GDM1 (cell line): ENCODE measurements at regions not wholly inside any gene's neighbourhood (a gene's known extent, or its start where the extent isn't known, plus 50 kb on each side); places are given as distances from the start of the nearest gene placed in this dataset.
A peak's percentile ranks its signal among the peaks of the same experiment; 100 is the strongest.
"Not testable (repeated sequence)": the region's sequence is repeated elsewhere in the genome, so short reads cannot be mapped to it uniquely, and the experiment has no call there.

Experiments used
- DNase-seq: peaks from one replicate; lab custom pipeline; 2025; lab: John Stamatoyannopoulos, UW

GRCh38 chr2:33975498-33975897 is 376.4 kb upstream of the FAM98A start:
- no peak for DNase-seq

GRCh38 chr2:33967103-33967502 is 368.0 kb upstream of the FAM98A start:
- no peak for DNase-seq

- DNase-seq = no peak
These were observed 359.5 kb upstream of the FAM98A start for GRCh38 chr2:33958591-33958990.

GRCh38 chr2:33949371-33949770 is 350.3 kb upstream of the FAM98A start:
- no peak for DNase-seq

DNA sequence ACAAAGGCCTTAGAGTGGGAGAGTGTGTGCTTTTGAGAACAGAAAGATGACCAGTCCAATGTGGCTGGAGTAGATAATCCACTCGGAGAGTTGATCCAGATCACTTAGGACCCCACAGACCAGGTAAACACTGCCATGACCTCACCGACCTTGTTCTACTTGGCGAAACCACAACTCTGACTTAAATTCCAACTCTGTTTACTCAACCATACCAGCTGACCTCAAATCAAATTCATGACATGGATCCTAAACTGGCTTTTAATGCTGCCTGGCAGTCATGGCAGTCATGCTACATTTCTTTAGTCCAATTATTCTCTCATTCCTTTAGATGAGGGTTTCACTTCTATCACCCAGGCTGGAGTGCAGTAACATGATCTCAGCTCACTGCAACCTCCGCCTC is 347.1 kb upstream of the FAM98A start:
- no peak for DNase-seq

DNA sequence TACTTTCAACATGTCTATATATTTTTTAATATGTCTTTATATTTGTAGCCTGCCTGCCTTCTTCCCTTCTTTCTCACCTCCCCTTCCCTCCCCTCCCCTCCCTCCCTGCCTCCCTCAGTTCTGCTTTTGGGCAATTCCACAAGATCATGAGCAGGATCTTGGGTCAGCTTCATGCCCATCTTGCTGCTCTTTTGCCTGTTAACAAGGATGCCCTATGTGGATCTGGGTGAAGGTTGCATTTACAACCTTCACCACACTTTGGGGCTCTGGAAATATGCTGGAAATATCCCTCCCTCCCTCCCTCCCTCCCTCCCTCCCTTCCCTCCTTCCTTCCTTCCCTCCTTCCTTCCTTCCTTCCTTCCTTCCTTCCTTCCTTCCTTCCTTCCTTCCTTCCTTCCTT is 334.1 kb upstream of the FAM98A start:
- no peak for DNase-seq

- no peak for DNase-seq
These were observed 332.1 kb upstream of the FAM98A start for GRCh38 chr2:33931164-33931563.

DNA sequence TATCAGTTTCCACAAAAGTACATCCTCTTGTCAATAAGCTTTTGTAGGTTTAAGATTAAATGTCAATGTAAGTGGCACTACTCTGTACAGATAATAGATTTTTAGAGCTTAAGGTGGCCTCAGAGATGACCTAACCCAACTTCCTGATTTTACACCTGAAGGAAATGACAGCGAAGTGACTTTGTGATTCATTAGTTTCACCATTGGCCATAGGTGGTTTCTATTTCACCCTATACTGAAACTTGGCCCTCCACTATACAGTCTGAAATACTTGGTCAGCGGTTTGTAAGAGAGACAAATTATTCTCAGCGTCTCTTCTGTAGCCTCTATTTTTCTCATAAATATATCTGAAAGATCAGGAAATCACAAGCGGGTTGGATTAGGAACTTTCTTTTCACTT is 330.4 kb upstream of the FAM98A start:
- DNase-seq = no peak

DNA sequence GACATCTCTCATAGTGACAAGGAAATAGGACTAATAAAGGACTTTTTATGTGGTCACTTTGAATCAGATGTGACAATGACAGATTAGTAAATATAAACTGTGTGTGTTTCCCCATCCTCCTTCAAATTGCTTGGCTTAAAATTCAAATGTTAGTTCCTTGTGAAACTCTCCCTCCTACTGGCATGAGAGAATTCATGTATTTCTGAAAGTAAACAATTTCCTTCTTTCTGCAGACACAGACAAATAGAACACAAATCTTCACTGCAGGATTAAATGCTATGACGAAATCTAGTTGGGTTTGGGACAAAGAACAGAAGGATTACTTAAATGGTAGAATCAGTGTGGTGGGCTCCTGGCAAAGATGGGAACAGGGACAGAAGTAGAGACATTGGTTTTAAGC is 328.7 kb upstream of the FAM98A start:
- no peak for DNase-seq

DNA sequence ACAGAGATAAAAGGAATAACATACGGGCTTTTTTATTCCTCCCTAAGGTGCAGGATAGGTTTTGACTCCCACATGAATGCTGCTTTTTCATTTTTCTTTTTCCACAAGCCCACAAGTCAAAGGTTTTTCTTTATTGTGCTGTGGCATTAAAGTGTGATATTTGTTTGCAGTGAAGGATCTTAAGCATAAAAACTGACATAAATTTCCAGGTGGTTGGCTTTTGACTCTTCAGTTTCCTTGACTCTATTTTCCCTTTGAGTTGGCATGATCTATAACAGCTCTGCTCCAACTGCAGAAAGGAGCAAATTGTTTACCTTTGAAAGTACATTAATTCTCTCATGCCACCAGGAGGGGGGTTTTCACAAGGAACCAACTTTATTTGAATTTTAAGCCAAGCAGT is 326.2 kb upstream of the FAM98A start:
- DNase-seq = no peak

GRCh38 chr2:33924586-33925169 is 325.6 kb upstream of the FAM98A start:
- DNase-seq = no peak

DNA sequence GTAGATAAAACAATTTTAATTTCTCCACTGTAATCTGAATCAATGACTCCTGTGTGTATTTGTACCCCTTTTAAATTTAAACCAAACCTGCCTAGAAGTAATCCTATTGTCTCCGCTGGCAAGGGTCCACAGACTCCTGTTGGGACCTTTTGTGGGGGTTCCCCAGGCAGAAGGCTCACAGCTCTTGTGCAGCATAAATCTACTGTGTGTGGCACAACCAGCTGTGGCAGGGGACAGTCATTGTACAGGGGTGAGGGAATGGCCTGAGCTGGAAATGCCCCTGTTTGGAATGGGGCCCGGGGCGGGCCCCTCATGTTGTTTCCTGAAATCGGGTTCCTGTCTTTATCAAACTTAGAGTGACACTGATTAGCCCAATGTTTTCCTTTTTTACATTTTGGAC is 318.2 kb upstream of the FAM98A start:
- no peak for DNase-seq

DNA sequence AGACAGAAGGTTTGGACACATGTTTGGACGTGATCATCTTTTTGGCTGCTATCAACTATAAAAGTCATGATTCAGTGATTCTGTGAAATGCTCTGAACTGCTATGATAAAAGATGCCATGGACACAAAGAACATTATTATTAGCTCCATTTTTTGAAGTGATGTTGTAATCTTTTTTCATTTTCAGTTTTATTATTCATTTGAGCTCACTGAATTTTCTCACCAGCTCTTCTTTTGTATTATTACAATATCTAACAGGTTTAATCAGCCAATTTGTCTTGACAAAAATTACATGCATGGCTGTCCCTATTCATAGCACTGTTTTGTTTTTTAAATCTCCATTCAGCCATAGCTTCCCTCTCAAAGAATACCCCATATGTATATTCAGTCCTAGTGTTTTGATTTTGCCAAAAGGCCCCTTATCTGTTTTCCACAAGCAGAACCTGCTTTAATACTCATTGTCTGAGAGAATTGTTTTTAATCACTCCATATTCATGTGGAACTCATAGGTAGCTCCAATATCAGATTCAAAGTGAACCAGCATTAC is 314.0 kb upstream of the FAM98A start:
- no peak for DNase-seq

GRCh38 chr2:33911327-33911726 is 312.2 kb upstream of the FAM98A start:
- no peak for DNase-seq

- no peak for DNase-seq
These were observed 311.0 kb upstream of the FAM98A start for GRCh38 chr2:33909945-33910695.

DNA sequence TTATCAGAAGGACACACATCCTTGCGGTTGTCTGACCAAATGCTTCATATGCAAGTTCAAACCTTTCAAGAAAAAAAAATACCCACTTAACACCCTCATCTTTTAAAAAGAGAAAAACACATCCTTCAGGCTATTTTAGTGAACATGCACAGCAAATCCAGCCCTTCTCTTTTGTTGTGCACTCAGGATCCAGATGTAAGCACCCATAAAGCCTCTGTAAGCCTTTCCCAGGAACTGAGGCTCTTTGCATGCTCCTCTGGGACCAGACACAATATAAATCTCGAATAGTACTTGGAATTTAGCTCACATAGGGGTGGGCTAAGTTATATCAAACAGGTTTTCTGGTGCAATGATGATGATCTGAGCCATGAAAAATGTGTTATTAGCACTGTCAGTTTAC is 308.8 kb upstream of the FAM98A start:
- no peak for DNase-seq

- DNase-seq = not testable (repeated sequence)
These were observed 307.0 kb upstream of the FAM98A start for GRCh38 chr2:33906129-33906528.

GRCh38 chr2:33904801-33905200 is 305.7 kb upstream of the FAM98A start:
- no peak for DNase-seq

- no peak for DNase-seq
These were observed 304.6 kb upstream of the FAM98A start for GRCh38 chr2:33903701-33904100.

- DNase-seq = no peak
These were observed 304.1 kb upstream of the FAM98A start for GRCh38 chr2:33903215-33903614.

DNA sequence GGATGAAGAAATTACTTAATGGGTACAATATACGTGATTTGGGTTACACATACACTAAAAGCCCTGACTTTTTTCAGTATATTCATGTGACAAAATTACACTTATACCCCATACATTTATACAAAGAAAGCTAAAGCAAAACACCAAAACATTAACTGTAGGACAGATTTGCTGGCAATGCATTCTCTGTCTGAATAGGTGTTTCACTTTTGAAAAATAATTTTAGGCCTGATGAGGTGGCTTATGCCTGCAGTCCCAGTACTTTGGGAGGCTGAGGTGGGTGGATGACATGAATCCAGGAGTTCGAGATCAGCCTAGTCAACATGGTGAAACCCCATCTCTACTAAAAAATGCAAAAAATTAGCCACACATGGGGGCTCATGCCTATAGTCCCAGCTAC is 301.5 kb upstream of the FAM98A start:
- no peak for DNase-seq

DNA sequence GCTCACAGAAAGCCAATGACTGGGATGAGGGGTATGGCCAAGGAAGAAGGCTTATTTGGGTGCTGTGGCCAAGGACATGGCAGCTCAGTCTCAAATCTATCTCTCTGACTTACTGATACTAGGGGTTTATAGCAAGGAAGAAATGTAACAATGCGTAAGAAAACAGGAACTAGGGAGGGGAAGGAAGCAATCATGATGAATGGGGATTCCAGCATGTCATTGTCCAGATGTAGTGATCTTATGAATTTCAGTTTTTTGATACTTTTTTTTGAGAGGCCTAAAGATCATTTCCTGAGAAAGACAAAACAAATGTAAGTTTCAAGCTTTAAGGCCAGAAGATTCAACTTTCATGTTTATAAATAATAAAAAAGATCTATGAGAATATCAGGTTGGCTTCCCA is 298.6 kb upstream of the FAM98A start:
- peak; percentile 13 for DNase-seq

- no peak for DNase-seq
These were observed 294.7 kb upstream of the FAM98A start for GRCh38 chr2:33893824-33894223.

GRCh38 chr2:33891616-33892015 is 292.5 kb upstream of the FAM98A start:
- DNase-seq = no peak
